ENCODE measurements at regions not wholly inside any gene's neighbourhood (a gene's known extent, or its start where the extent isn't known, plus 50 kb on each side); places are given as distances from the start of the nearest gene placed in this dataset.

GRCh38 chr2:7119132-7119835, 202.1 kb downstream of the RNF144A start:
- Mint-ChIP-seq H3K27me3 (ENCODE audit: low read depth) (peaks cover 3% of the 10 kb centered on the region), H3K4me1 (ENCODE audit: low read depth) (no peaks in the 10 kb centered on the region), H3K27ac (no peak overlapping the region), H3K9me3 (peaks cover 7% of the 10 kb centered on the region), H3K4me3 (no peak overlapping the region), H3K36me3 (ENCODE audit: low read depth) (peaks cover 1% of the 10 kb centered on the region)

DNA sequence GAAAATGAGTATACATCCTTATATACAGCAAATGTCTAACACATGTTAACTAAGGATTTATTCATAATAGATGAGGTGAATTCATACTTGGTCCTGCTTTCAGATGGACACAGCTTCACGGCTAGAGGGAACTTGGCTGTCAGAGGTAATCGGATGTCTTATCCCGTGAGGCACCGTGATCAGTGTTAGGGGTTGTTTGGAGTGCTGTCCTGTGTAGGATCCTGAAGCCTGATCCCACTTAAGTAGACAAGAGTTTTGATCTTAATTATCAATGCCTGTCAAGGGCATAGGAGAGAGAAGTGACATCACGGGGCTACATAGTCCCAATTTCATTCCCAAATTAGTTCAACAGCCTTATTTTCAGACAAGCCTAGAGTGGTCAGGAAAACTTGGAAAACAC, 204.6 kb downstream of the RNF144A start:
- Mint-ChIP-seq H3K9me3 (no peaks in the 10 kb centered on the region), H3K4me1 (ENCODE audit: low read depth) (no peaks in the 10 kb centered on the region), H3K27ac (no peak overlapping the region), H3K36me3 (ENCODE audit: low read depth) (no peaks in the 10 kb centered on the region), H3K4me3 (no peak overlapping the region), H3K27me3 (ENCODE audit: low read depth) (no peaks in the 10 kb centered on the region)

GRCh38 chr2:7127156-7127555, 209.9 kb downstream of the RNF144A start:
- H3K4me3 Mint-ChIP-seq, result no peak overlapping the region
- H3K9me3 Mint-ChIP-seq, result peaks cover 3% of the 10 kb centered on the region
- no peaks in the 10 kb centered on the region for H3K4me1 Mint-ChIP-seq (ENCODE audit: low read depth)
- H3K36me3 Mint-ChIP-seq (ENCODE audit: low read depth), result no peaks in the 10 kb centered on the region
- no peaks in the 10 kb centered on the region for H3K27me3 Mint-ChIP-seq (ENCODE audit: low read depth)
- H3K27ac Mint-ChIP-seq, result no peak overlapping the region

GRCh38 chr2:7127687-7128086, 210.5 kb downstream of the RNF144A start:
- Mint-ChIP-seq H3K27me3 (ENCODE audit: low read depth) (no peaks in the 10 kb centered on the region), H3K9me3 (peaks cover 3% of the 10 kb centered on the region), H3K4me1 (ENCODE audit: low read depth) (no peaks in the 10 kb centered on the region), H3K4me3 (no peak overlapping the region), H3K27ac (no peak overlapping the region), H3K36me3 (ENCODE audit: low read depth) (no peaks in the 10 kb centered on the region)

DNA sequence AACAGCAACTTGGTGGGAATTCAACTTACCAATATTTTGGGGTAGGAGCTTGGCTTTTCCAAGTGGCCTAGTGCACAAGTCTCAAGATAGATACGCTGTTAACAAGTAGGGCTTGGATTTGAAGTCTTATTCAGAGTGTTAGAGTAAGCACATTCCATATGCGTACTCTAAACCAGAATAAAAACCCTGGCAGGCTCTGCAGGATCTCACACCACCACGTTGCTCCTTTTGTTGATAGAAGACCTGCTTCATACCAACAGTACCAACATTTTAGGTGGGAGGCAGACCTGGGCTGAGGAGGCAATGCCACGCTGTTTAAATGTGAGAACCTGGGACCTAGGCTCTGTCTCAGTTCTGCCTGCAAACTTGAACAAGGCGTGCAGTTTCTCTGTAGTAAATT, 214.0 kb downstream of the RNF144A start:
- Mint-ChIP-seq H3K36me3 (ENCODE audit: low read depth) (no peaks in the 10 kb centered on the region), H3K4me3 (no peak overlapping the region), H3K27ac (no peak overlapping the region), H3K4me1 (ENCODE audit: low read depth) (no peaks in the 10 kb centered on the region), H3K9me3 (peaks cover 3% of the 10 kb centered on the region), H3K27me3 (ENCODE audit: low read depth) (no peaks in the 10 kb centered on the region)

GRCh38 chr2:7132753-7133152, 215.5 kb downstream of the RNF144A start:
- Mint-ChIP-seq H3K9me3 (peaks cover 3% of the 10 kb centered on the region), H3K27me3 (ENCODE audit: low read depth) (no peaks in the 10 kb centered on the region), H3K4me1 (ENCODE audit: low read depth) (no peaks in the 10 kb centered on the region), H3K36me3 (ENCODE audit: low read depth) (no peaks in the 10 kb centered on the region), H3K27ac (peak overlapping the region; percentile 13), H3K4me3 (no peak overlapping the region)

DNA sequence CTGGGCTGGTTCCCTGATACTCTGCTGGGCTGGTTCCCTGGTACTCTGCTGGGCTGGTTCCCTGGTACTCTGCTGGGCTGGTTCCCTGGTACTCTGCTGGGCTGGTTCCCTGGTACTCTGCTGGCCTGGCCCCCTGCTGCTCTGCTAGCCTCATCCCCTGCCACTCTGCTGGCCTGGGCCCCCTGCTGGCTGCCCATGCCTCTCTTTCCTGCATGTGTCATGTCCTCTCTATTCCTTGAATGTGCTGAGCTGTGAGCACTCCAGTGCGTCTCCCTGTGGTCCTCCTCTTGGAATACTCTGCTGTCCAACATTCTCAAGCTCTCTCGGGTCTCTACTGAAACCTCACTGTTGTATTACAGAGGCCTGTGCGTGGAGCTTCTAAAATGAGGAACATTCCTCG, 216.3 kb downstream of the RNF144A start:
- H3K36me3 Mint-ChIP-seq (ENCODE audit: low read depth), result no peaks in the 10 kb centered on the region
- no peaks in the 10 kb centered on the region for H3K27me3 Mint-ChIP-seq (ENCODE audit: low read depth)
- H3K27ac Mint-ChIP-seq, result no peak overlapping the region
- H3K9me3 Mint-ChIP-seq, result peaks cover 1% of the 10 kb centered on the region
- H3K4me3 Mint-ChIP-seq, result no peak overlapping the region
- no peaks in the 10 kb centered on the region for H3K4me1 Mint-ChIP-seq (ENCODE audit: low read depth)

GRCh38 chr2:7140306-7140705, 223.1 kb downstream of the RNF144A start:
- peaks cover 6% of the 10 kb centered on the region for H3K27me3 Mint-ChIP-seq (ENCODE audit: low read depth)
- H3K4me1 Mint-ChIP-seq (ENCODE audit: low read depth), result no peaks in the 10 kb centered on the region
- no peaks in the 10 kb centered on the region for H3K36me3 Mint-ChIP-seq (ENCODE audit: low read depth)
- H3K4me3 Mint-ChIP-seq, result no peak overlapping the region
- H3K27ac Mint-ChIP-seq, result no peak overlapping the region
- H3K9me3 Mint-ChIP-seq, result peaks cover 8% of the 10 kb centered on the region

DNA sequence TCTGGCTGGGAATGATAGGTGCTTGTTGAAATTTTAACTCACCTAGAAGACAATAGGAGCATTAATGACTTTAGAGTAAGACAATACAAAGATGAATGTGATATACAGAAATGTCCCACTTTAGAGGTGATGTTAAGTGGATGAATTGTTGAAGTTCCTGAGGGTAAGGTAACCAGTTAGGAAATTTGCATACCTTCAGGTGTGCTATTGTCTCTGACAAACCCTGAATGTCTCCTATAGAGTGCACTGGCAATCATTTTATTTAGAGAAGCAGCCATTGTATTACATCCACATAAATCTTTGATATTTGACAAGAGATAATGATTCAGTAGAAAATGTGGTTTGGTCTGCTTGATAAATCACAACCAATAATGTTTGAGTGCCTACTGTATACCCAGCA, 228.5 kb downstream of the RNF144A start:
- H3K27me3 Mint-ChIP-seq (ENCODE audit: low read depth), result no peaks in the 10 kb centered on the region
- H3K4me3 Mint-ChIP-seq, result no peak overlapping the region
- H3K27ac Mint-ChIP-seq, result no peak overlapping the region
- no peaks in the 10 kb centered on the region for H3K4me1 Mint-ChIP-seq (ENCODE audit: low read depth)
- H3K9me3 Mint-ChIP-seq, result peaks cover 15% of the 10 kb centered on the region
- no peaks in the 10 kb centered on the region for H3K36me3 Mint-ChIP-seq (ENCODE audit: low read depth)

DNA sequence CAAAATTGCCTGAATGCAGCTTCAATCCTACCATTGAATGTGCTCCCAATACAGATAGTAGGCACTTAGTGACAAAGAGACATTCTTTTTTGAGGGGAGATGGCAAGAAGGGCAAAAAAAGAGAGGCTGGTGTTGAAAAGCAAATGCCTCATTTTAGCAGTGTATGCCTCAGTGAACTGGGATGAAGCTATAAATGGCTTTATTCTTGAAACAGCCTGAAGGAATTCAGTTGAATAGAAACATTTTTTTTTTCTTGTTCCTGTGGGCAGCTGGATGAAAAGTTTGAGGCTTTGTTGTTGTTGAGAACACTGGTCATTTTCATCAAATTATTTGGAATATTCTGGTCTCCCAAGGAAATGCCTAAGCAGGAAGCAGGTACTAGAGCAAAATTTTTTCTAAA, 228.9 kb downstream of the RNF144A start:
- no peak overlapping the region for H3K27ac Mint-ChIP-seq
- no peaks in the 10 kb centered on the region for H3K4me1 Mint-ChIP-seq (ENCODE audit: low read depth)
- no peaks in the 10 kb centered on the region for H3K36me3 Mint-ChIP-seq (ENCODE audit: low read depth)
- no peak overlapping the region for H3K4me3 Mint-ChIP-seq
- no peaks in the 10 kb centered on the region for H3K27me3 Mint-ChIP-seq (ENCODE audit: low read depth)
- H3K9me3 Mint-ChIP-seq, result peaks cover 15% of the 10 kb centered on the region

DNA sequence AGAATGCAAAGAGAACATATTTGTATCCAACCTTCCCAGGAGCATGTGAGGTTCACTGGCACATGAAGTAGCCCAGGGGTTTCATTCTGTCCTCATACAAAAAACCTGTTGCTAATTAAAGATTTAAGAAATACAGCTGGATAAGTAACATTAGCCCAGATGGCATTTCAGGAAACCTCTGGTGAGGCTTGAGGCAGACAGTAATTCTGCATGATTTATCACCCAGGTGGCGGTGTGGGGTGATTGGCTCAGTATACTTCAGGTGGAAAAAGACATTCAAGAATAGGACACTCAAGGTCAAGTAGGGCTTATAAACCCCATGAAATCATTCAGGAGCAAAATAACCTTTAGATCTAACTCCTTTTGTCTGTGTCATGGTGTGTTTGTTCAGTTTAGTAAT, 237.4 kb downstream of the RNF144A start:
- Mint-ChIP-seq H3K27me3 (ENCODE audit: low read depth) (peaks cover 3% of the 10 kb centered on the region), H3K9me3 (peaks cover 7% of the 10 kb centered on the region), H3K4me3 (no peak overlapping the region), H3K27ac (no peak overlapping the region), H3K36me3 (ENCODE audit: low read depth) (no peaks in the 10 kb centered on the region), H3K4me1 (ENCODE audit: low read depth) (no peaks in the 10 kb centered on the region)

DNA sequence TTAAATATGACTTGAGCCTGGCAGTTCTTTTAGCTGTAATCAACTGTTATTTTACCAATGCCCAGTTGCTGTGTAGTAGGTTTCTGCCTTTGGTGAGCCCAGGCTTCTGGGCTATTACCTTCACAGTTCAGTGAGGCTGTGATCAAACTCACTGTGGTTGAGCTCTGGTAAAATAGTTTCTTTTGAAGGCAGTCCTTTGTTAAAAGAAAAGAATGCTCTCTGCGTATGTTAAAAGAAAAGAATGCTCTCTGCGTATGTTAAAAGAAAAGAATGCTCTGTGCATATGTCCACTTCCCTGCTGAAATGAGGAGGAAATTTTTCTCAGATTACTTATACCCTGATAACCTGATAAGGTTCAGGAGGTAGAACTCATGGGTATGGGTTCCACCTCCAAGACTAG, 244.3 kb downstream of the RNF144A start:
- no peak overlapping the region for H3K4me3 Mint-ChIP-seq
- H3K9me3 Mint-ChIP-seq, result peaks cover 3% of the 10 kb centered on the region
- no peak overlapping the region for H3K27ac Mint-ChIP-seq
- H3K27me3 Mint-ChIP-seq (ENCODE audit: low read depth), result no peaks in the 10 kb centered on the region
- H3K36me3 Mint-ChIP-seq (ENCODE audit: low read depth), result no peaks in the 10 kb centered on the region
- H3K4me1 Mint-ChIP-seq (ENCODE audit: low read depth), result no peaks in the 10 kb centered on the region

GRCh38 chr2:7165736-7166135, 248.5 kb downstream of the RNF144A start:
- Mint-ChIP-seq H3K4me1 (ENCODE audit: low read depth) (no peaks in the 10 kb centered on the region), H3K36me3 (ENCODE audit: low read depth) (no peaks in the 10 kb centered on the region), H3K27me3 (ENCODE audit: low read depth) (no peaks in the 10 kb centered on the region), H3K4me3 (no peak overlapping the region), H3K27ac (no peak overlapping the region), H3K9me3 (peaks cover 2% of the 10 kb centered on the region)

DNA sequence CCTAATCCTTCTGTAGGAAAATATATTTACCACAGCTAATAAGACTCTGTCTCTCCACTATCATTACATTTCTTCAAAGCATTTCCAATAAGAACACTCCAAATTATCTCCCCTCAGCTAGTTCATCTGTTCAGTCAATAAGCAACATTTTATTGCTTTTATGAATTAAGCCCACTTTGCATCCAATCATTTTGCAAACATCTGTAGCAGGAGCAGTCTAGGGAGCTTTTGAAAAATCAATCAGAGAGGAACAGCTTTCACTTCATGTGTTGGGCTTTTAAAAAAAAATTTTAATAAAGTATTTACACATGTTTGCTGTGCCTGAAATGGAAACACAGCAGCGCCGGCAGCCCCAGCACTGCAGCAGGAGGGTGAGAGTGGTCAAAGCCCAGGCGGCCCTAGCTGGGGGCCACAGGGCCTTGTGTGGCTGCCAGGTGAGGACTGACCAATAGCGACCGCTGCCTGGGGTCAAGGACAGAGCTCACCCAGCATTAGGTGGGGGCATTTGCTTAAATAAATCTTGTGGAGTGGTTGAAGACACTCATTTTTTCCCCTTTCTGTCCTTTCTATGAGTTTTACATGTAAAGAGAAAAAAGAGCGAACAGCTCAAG, 250.7 kb downstream of the RNF144A start:
- H3K36me3 Mint-ChIP-seq (ENCODE audit: low read depth), result no peaks in the 10 kb centered on the region
- no peaks in the 10 kb centered on the region for H3K27me3 Mint-ChIP-seq (ENCODE audit: low read depth)
- no peaks in the 10 kb centered on the region for H3K4me1 Mint-ChIP-seq (ENCODE audit: low read depth)
- no peaks in the 10 kb centered on the region for H3K9me3 Mint-ChIP-seq
- H3K4me3 Mint-ChIP-seq, result no peak overlapping the region
- no peak overlapping the region for H3K27ac Mint-ChIP-seq

GRCh38 chr2:7169593-7169992, 252.4 kb downstream of the RNF144A start:
- H3K27ac Mint-ChIP-seq, result no peak overlapping the region
- H3K36me3 Mint-ChIP-seq (ENCODE audit: low read depth), result no peaks in the 10 kb centered on the region
- no peaks in the 10 kb centered on the region for H3K27me3 Mint-ChIP-seq (ENCODE audit: low read depth)
- H3K9me3 Mint-ChIP-seq, result no peaks in the 10 kb centered on the region
- H3K4me3 Mint-ChIP-seq, result no peak overlapping the region
- H3K4me1 Mint-ChIP-seq (ENCODE audit: low read depth), result no peaks in the 10 kb centered on the region
